Putamen (tissue), 1 donor: ENCODE measurements at regions not wholly inside any gene's neighbourhood (a gene's known extent, or its start where the extent isn't known, plus 50 kb on each side); places are given as distances from the start of the nearest gene placed in this dataset.

Experiments used
- DNase-seq: peaks from one replicate; pipeline ENCODE4 v3.0.0-alpha.2; 2016; ENCODE audit warnings: low spot score

DNA sequence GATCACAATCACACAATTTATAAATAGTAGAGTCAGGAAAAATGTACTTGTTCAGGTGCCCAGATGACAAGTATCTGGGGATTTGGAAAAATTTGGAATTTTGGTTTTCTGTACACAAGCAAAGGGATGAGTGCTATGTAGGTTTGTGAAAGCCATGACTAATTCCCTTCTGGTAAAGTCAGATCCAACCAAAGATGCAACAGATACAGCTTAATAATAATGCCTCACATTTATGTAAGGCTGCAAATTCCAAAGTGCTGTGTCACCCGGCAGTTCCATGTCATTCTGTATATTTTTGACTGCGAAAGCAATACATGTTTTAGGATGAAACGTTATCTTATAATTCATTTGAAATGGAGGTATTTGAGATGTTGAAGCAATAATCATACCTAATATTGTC is 102.7 kb upstream of the AGBL1 start:
- DNase-seq = no peak

DNA sequence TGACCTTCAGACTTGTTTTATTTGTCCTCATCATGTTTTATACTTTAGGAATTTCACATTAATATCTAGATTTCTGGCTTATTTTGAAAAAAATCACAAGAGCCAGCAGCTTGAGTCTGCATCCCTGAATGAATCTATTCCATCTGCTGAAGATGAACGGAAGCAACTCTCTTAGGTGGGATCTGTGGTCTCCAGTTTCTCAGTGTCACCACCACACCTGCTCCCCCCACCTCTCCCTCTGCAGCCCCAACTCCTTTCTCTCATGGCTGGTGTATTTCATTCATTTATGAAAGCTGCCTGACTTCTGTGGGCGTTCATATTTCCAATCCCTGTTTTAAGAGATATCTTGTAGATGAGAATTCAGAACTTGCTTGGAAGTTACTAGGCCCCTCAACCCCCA is 102.1 kb upstream of the AGBL1 start:
- DNase-seq = no peak

DNA sequence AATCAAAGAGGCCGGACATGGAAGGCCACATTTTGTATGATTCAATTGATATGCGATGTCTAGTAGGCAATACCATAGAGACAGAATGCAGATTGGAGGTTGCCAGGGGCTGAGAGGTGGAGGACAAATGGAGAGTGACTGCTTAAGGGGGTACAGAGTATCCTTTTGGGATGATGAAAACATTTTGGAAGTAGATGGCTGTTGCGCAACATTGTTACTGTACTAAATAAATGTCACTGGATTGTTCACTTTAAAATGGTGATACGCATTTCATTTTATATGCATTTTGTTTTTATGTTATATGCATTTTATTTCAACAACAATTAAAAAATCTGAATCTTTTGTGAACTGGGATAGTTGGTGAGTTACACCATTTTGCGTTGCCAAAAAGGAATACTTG is 99.7 kb upstream of the AGBL1 start:
- DNase-seq = no peak

DNA sequence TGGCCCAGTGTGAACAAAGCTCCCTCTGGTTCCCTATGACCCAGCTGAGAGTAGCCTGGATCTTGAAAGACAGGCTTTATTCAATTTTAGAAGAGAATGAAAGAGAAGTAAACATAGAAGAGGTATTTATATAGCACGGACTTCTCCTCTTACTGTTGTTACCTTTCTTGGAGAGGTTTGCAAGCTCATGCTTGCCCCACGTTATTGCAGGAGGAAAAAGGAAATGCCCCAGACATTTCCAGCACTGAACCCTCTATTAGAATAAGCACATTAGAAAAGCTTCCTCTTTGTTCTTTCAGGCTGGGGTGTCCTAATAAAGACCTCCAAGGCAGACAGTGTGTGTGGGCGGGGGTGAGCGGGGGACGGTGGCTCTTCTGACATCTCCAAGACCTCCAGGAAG is 98.7 kb upstream of the AGBL1 start:
- DNase-seq = no peak

DNA sequence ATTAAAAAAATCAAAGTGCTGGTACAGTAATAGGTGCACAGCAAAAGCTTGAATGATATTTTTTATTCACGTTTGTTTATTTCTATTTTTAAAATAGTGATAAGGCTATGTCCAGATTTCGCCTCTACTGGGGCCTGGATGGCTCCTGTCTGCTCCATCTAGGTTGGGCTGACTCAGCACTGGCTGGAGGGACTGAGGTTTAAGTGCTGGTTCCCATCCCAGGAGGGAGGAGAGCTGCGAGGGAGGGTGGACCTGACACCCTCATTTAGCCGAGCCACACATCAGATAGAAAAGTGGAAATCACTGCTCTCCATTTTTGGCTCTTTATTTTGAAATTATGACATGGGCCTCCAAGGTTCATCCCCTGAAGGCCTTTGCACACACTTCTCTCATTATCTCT is 95.4 kb upstream of the AGBL1 start:
- no peak for DNase-seq

DNA sequence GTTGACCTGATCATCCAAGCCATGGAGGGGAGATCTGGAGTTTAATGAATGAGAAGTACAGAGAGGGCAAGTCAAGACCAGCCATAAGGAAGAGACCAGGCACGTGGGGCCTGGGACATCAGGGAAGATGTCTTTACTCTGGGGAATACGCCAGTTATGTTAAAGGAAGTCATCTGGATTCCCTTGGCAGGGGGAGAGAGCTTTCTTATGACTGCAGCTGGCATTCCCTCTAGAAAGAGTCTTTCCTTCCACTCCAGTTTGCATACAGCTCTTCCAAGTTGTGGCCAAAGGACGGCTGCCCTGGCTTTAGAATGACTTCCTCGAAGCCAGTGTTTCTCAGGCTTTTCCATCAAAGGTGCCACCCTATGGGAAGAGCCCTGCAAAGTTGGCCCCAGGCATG is 93.6 kb upstream of the AGBL1 start:
- DNase-seq = no peak

DNA sequence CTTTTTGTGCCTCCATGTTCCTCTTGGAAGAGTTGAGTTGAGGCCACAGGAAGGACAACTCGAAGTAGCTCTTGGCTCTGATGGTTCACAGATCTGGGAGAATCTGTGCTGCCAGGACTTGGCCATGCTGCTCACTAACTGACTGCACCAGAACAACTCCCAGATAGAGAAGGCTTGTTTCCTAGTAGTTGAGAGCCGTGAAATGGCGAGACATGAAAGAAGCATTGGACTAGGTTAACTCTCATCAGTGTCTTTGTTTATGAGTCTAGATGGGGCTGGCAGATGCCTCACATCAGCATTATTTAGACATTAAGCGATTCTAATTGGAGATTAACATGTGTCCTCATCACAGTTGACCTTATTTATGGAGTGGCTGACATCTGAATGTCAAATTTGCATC is 92.9 kb upstream of the AGBL1 start:
- DNase-seq = no peak

DNA sequence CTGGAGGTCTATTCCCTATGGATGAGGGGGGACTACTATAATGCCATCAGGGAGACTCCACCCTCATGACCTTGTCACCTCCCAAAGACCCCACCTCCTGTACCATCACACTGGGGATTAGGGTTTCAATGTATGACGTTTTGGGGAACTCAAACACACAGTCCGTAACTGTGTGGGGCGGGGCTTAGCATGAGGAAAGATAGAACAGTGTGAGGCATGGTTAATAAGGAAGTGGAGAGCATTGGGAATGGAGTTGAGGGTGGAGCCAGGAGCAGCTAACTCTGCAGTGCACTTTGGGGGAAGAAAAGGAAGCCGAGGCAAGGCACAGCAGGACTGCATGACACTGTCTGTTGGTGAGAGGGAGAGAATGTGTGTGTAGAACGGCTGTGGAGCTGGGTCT is 90.9 kb upstream of the AGBL1 start:
- no peak for DNase-seq

DNA sequence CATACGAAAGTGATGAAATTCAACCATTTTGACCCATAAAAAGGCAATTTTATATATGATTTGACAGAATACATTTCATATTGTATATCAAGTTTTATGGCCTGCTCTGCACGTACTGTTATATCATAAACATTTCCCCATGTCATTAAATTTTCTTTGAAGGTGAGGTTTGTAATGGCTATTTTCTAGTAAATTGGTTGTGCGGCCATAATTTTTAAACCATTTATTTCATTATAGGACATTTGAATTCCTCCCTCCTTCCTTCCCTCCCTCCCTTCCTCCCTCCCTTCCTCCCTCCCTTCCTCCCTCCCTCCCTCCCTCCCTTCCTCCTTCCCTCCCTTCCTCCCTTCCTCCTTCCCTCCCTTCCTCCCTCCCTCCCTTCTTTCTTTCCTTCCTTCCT is 87.4 kb upstream of the AGBL1 start:
- no peak for DNase-seq

DNA sequence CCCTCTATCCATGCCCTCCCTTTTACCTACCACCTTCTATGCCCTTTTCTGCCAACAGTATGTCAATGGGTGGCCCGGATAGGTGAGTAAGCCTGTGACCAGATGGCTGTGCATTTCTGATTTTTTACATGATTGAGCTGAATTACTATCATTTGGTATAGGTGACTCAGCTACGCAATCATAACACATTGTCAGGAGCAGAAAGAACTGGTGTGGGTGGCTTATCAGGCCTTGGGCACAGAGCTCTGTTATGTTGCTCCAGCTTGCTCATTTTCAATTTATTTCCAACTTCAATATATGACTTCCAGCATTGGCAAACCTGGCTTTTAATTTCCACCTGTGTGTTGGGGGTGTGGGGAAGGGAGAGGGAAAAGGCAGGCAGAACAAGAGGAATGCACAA is 86.6 kb upstream of the AGBL1 start:
- DNase-seq = peak; percentile 15

DNA sequence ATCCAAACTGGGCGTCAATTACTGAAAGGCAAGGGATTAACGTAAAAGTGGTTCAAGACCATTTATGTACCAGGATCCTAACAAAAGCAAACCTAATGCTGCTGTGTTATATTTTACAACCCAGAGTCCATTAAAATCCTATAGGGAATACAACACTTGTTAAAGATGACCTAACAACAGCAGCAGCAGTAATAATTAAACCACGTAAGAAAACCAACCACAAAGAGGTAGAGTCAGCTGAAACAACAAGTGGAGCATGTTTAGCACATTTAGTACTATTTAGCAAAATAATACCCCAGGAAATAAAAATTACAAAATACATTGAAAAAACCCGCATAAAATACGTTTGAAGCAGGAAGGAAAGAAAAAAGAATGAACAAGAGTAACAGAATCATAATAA is 82.1 kb upstream of the AGBL1 start:
- no peak for DNase-seq

DNA sequence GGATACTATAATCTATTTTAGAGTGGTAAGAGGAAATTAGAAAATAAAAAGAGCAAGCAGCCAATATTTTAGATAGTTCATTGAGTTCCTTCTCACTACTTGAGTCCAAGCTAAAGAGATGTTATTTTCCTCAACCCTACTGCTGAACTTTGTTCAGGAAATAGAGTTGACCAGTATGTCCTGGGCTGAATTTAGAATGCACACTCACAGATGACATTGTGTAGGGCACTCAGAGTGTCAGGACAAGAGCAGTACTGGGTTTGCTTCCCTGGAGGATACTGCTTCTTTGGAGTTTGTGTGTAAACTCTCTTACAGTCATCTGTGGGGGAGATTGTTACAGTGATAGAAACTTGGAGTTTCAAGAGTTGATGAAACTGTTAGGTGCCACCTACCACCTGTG is 80.0 kb upstream of the AGBL1 start:
- no peak for DNase-seq

DNA sequence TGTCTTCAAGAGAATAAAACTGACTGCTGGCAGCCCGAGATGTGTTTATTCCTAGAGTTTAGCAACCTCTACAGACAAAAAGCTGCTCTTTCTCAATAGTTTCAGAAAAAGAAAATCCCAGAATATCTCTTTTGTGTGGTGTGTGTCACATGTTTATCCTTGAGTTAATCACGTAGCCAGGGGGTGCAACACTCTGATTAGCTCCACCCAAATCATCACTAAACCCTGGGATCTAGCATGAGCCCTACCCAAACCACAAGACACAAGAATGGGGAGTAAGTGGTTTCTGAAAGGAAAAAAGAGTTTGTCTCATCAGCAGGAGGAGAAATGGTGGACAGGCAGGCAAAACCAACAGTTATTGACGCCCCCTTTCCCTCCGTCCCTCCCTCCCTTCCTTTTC is 78.5 kb upstream of the AGBL1 start:
- DNase-seq = no peak

DNA sequence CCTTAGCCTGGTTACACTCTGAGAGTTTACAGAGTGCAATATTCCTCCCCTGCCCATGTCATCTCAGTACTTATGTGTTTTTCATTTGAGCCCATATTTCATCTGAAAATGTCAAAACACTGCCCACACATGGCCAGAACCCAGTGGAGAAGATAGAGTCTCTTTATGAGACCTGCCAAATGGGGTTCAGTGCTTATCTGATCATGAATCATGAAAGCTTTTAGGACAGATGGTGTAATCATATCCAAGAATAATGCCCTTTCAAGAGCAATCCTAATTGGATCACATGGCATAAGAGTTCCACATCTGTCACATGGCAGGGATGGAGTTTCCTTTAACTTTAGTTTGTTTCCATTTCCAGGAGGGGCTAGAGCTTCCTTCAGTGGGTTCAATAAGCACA is 77.2 kb upstream of the AGBL1 start:
- DNase-seq = no peak

DNA sequence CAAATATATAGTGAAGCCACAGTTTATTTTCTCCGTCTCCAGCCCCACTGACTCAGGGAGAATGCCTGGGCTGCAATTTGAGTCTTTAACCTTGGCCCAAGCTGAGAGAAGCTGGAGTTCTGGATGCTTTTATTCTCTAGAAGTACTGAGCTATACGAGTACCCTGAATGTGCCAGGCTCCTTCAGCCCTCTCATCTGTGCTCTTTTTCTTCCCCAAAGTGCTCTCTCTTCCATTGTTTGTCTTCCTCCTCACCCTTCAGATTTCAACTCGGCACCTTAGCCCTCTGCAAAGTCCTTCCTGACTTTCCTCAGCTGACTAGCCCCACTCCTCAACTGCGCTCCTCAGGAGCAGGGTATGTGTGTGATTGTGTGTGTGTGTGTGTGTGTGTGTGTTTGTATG is 75.6 kb upstream of the AGBL1 start:
- no peak for DNase-seq

DNA sequence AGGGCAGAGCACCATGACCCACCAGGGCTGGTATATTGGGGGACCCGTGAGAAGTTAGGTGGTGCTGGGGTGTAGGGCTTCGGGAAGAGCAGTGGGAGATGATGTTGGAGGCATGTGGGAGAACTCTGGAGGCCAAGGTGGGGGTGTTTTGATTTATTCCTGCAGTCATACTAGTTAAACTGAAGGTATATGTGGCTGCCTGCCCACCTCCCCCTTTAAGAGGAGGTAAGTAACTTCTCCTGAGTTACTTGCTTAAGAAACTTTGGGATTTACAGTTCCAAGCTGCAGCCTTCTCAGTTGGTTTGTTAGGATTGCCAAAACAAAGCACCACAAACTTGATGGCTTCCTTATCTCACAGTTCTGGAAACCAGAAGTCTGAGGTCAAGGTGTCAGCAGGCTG is 73.1 kb upstream of the AGBL1 start:
- no peak for DNase-seq

DNA sequence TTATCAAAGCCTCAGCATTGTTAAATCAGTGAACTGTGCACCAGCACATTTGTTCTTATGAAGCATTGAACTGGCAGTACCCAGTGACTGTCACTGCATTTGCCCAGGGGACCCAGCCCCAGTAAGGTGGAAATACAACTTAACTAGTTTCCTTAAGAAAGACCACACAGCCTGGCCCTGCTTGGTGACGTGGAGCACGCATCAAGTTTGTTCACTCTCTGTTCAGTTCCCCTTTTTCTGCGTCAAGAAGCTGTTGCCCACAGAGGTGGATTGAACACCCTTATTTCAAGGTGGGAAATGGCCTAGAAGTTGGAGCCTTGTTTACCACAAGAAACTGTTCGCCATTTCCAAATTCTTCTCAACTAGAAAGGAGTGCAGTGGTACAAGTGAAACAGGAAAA is 69.9 kb upstream of the AGBL1 start:
- no peak for DNase-seq

DNA sequence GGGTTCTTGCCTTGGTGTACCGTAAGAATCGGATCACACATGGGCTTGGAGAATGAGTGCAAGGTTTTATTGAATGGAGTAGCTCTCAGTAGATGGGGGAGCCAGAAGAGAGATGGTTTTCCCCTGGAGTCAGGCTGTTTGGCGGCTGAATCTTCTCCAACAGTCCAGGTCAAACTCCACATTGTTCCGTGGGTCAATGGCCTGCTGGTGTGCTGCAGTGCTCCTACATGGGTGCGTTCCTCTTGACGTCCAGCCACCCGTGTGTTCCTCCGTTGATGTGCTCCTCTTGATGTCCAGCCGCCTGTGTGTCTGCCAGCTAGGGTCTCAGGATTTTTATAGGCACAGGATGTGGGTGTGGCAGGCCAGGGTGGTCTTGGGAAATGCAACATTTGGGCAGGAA is 69.3 kb upstream of the AGBL1 start:
- DNase-seq = no peak

DNA sequence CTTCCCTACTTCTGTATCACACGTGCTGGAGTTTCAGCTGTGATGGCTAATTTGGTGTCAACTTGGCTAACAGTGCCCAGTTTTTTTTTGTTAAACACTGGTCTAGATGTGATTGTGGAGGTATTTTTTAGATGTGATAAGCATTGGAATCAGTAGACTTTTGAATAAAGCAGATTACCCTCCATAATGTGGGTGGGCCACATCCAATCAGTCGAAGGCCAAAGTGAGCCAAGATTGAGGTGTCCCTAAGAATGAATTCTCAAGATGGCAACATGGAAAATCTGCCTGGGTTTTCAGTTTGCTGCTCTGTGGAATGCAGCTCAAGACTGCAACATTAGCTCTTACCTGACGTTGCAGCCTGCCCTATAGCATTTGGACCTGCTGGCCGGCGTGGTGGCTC is 68.8 kb upstream of the AGBL1 start:
- DNase-seq = no peak

DNA sequence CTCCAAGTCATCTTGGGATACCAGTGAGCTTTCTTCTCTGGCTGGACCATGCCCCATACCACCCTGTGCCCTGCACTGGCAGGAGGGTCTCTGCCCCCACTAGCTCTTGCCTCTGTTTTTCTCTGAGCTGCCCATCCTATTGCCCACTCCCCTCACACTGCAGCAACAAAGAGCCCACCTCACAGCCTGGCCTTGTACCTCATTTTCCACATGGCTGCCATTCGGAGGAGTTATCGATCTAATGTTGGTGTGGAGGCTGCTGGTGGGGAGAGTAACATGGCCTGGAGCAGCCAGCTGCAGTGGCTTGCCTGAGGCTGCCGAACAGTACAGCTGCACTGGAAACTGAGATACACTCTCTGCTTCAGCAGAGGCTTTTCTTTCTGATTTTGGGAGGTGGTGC is 65.7 kb upstream of the AGBL1 start:
- no peak for DNase-seq

DNA sequence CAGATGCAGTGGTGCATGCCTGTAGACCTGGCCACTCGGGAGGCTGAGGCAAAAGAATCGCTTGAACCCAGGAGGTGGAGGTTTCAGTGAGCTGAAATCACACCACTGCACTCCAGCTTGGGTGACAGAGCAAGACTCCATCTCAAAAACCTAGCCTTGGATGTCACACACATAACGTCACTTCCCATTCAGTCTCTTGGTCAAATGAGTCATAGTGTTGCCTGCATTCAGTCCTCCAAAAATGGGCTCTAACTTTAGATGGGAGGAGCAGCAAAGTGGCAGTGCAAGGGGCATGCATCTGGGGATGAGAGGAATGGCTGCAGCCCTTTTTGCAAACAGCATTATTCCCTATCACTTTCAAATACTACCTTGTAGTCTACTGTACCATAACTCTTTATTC is 62.9 kb upstream of the AGBL1 start:
- no peak for DNase-seq

DNA sequence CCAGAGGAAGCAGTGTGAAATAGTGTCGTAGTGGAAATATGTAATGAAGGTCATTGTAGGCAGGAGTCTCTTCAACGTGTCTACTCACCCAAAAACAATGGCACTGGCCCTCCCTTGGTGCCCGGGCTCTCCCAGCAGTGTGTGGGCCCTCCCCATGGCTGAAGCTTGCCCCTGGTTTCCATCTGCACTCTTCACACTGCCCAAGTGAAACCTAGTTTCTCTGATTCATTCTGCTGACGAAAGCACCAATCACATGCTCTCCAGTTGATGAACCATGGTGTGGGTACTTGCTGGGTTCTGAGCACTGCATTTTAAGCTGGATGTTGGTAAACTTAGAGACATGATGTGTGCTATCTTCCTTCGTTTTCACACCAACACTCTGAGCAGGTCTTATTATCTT is 61.0 kb upstream of the AGBL1 start:
- no peak for DNase-seq

DNA sequence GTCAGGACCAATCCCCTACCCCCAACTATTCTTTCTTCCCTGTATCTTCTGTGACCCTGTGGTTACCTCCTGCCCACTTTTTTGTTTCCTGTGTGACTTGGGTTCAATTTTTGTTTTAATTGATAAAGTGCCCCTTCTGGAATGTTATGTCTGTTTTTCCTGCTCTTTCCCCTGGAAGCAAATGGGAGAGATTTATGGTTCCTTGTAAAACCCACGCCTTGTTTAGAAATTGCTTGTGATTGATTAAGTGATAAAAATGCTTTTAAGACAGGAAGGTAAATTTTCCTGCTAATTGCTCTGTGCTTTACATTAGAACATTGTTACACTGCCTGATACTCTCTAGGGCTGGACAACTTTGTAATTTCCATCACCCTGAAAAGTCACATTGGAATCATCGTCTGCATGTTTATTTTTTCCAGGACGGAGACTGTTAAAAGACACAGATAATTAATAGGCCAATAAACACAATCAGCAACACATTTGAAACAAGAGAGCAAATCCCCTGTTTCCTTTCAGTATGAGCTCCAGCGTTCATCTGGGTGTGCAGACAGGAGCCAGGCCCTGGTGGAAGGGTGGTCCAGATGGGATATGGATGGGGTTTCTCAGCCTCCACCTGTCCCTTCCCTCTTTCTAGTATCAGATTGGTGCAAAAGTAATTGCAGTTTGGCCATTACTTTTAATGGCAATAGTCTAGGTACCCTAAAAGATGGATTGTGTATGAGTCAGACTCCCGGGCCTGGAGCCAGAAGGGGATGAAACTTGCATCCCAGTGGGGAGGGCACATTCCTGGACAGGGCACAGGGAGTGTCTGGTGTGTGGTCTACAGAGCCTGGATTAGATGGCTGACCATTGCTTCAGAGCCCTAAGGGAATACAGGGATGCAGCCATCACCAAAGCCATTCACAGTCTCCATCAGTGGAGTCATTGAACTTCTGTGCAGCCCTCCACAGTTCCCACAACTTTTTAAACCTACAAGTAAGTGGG is 58.1 kb upstream of the AGBL1 start:
- DNase-seq = no peak

DNA sequence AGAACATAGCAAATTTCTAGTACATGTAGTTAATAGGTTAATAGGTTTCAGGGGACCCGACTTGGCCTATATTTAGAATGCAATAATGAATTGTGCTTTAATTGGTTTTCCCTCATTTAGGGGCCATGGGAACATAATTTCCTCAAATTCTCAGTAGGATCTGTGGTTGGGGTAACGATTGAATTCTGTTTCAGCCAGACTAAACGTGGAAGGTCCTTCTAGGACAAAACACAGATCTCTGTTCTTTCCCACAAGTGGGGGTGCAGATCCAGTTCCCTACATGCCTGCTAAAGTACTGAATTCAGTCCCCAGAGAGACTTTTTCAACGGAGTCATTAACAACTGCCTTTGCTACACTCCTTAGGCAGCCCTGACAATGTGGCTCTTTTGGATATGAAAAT is 50.7 kb upstream of the AGBL1 start:
- no peak for DNase-seq
